ENCODE measurements at regions not wholly inside any gene's neighbourhood (a gene's known extent, or its start where the extent isn't known, plus 50 kb on each side); places are given as distances from the start of the nearest gene placed in this dataset.

GRCh38 chr14:83624541-83624940 lies 1905.4 kb upstream of the FLRT2 start:
- Histone ChIP-seq H3K4me2 (ENCODE audit: low read length) (no peak overlapping the region), H3K79me2 (replicated peaks; ENCODE audit: insufficient read depth, low read length) (no peaks in the 10 kb centered on the region), H3K9me2 (ENCODE audit: insufficient read depth, low read length) (no peaks in the 10 kb centered on the region), H3K4me3 (ENCODE audit: low read length) (no peak overlapping the region), H3K27me3 (ENCODE audit: insufficient read depth, low read depth, low read length) (no peaks in the 10 kb centered on the region), H3F3A (ENCODE audit: insufficient read depth, low read length, poor library complexity, severe bottlenecking) (no peaks in the 10 kb centered on the region), H3K36me3 (ENCODE audit: insufficient read depth, low read length) (no peaks in the 10 kb centered on the region), H3K9ac (ENCODE audit: low read length) (no peak overlapping the region), H3K9me3 (ENCODE audit: low read length) (no peaks in the 10 kb centered on the region), H4K20me1 (ENCODE audit: insufficient read depth) (no peaks in the 10 kb centered on the region), H2AFZ (ENCODE audit: low read depth, low read length) (no peak overlapping the region), H3K27ac (ENCODE audit: low read length) (no peak overlapping the region)
- TF ChIP-seq EZH2 (IDR thresholded peaks at IDR 0.05; ENCODE audit: borderline replicate concordance, insufficient read depth, low read length, poor library complexity, severe bottlenecking) (no peak), POLR2AphosphoS5 (IDR thresholded peaks at IDR 0.05) (no peak), SMC3 (conservative IDR thresholded peaks at IDR 0.05; ENCODE audit: poor library complexity) (no peak), EP300 (conservative IDR thresholded peaks at IDR 0.05; ENCODE audit: poor library complexity, severe bottlenecking) (no peak), MXI1 (conservative IDR thresholded peaks at IDR 0.05; ENCODE audit: poor library complexity, severe bottlenecking) (no peak), RAD21 (conservative IDR thresholded peaks at IDR 0.05) (no peak), TAF1 (IDR thresholded peaks at IDR 0.05; ENCODE audit: low read depth) (no peak)
- TF ChIP-seq, protein P1, sequence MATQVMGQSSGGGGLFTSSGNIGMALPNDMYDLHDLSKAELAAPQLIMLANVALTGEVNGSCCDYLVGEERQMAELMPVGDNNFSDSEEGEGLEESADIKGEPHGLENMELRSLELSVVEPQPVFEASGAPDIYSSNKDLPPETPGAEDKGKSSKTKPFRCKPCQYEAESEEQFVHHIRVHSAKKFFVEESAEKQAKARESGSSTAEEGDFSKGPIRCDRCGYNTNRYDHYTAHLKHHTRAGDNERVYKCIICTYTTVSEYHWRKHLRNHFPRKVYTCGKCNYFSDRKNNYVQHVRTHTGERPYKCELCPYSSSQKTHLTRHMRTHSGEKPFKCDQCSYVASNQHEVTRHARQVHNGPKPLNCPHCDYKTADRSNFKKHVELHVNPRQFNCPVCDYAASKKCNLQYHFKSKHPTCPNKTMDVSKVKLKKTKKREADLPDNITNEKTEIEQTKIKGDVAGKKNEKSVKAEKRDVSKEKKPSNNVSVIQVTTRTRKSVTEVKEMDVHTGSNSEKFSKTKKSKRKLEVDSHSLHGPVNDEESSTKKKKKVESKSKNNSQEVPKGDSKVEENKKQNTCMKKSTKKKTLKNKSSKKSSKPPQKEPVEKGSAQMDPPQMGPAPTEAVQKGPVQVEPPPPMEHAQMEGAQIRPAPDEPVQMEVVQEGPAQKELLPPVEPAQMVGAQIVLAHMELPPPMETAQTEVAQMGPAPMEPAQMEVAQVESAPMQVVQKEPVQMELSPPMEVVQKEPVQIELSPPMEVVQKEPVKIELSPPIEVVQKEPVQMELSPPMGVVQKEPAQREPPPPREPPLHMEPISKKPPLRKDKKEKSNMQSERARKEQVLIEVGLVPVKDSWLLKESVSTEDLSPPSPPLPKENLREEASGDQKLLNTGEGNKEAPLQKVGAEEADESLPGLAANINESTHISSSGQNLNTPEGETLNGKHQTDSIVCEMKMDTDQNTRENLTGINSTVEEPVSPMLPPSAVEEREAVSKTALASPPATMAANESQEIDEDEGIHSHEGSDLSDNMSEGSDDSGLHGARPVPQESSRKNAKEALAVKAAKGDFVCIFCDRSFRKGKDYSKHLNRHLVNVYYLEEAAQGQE (IDR thresholded peaks at IDR 0.05; ENCODE audit: borderline replicate concordance), result no peak
- TF ChIP-seq, protein P2, sequence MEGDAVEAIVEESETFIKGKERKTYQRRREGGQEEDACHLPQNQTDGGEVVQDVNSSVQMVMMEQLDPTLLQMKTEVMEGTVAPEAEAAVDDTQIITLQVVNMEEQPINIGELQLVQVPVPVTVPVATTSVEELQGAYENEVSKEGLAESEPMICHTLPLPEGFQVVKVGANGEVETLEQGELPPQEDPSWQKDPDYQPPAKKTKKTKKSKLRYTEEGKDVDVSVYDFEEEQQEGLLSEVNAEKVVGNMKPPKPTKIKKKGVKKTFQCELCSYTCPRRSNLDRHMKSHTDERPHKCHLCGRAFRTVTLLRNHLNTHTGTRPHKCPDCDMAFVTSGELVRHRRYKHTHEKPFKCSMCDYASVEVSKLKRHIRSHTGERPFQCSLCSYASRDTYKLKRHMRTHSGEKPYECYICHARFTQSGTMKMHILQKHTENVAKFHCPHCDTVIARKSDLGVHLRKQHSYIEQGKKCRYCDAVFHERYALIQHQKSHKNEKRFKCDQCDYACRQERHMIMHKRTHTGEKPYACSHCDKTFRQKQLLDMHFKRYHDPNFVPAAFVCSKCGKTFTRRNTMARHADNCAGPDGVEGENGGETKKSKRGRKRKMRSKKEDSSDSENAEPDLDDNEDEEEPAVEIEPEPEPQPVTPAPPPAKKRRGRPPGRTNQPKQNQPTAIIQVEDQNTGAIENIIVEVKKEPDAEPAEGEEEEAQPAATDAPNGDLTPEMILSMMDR (IDR thresholded peaks at IDR 0.05; ENCODE audit: poor library complexity, severe bottlenecking), result no peak

DNA sequence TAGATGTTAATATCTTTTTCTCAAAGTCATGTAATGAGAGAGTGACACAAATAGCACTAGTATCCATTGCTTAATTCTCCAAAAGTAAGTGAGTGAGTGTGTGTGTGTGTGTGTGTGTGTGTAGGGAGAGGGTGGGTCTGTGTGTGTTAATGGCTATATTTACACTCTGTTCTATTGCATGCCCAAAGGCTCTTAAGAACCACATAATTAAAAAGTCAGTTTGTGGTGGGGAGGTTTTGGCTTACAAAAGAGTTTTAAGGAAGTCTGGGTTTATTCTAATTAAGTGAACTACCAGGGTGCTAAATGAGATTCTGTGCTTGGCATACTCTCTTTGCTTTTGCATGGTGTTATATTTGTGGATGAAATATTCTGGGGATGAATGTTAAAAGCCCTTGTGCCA lies 1897.6 kb upstream of the FLRT2 start:
- Histone ChIP-seq H3K9ac (ENCODE audit: low read length) (no peak overlapping the region), H3K27ac (ENCODE audit: low read length) (no peak overlapping the region), H3K4me3 (ENCODE audit: low read length) (no peak overlapping the region), H3K9me2 (ENCODE audit: insufficient read depth, low read length) (no peaks in the 10 kb centered on the region), H3K4me2 (ENCODE audit: low read length) (no peak overlapping the region), H3K79me2 (replicated peaks; ENCODE audit: insufficient read depth, low read length) (no peaks in the 10 kb centered on the region), H3K36me3 (ENCODE audit: insufficient read depth, low read length) (no peaks in the 10 kb centered on the region), H3K9me3 (ENCODE audit: low read length) (no peaks in the 10 kb centered on the region), H3F3A (ENCODE audit: insufficient read depth, low read length, poor library complexity, severe bottlenecking) (no peaks in the 10 kb centered on the region), H2AFZ (ENCODE audit: low read depth, low read length) (no peak overlapping the region), H4K20me1 (ENCODE audit: insufficient read depth) (no peaks in the 10 kb centered on the region), H3K27me3 (ENCODE audit: insufficient read depth, low read depth, low read length) (no peaks in the 10 kb centered on the region)
- no peak for TF ChIP-seq EZH2 (IDR thresholded peaks at IDR 0.05; ENCODE audit: borderline replicate concordance, insufficient read depth, low read length, poor library complexity, severe bottlenecking)
- TF ChIP-seq EP300 (conservative IDR thresholded peaks at IDR 0.05; ENCODE audit: poor library complexity, severe bottlenecking), result no peak
- TF ChIP-seq, protein P2 (IDR thresholded peaks at IDR 0.05; ENCODE audit: poor library complexity, severe bottlenecking), result no peak
- no peak for TF ChIP-seq SMC3 (conservative IDR thresholded peaks at IDR 0.05; ENCODE audit: poor library complexity)
- no peak for TF ChIP-seq TAF1 (IDR thresholded peaks at IDR 0.05; ENCODE audit: low read depth)
